B cell (primary cell): ENCODE measurements at regions not wholly inside any gene's neighbourhood (a gene's known extent, or its start where the extent isn't known, plus 50 kb on each side); places are given as distances from the start of the nearest gene placed in this dataset.
"Not testable (repeated sequence)": the region's sequence is repeated elsewhere in the genome, so short reads cannot be mapped to it uniquely, and the experiment has no call there.

Source experiments
- ATAC-seq: fragments of 200-7000 bp; cut with Tn5 transposase; one replicate; pipeline ENCODE4 v1.10.0; 2021; ENCODE audit warnings: low read depth, mild to moderate bottlenecking, moderate number of reproducible peaks, moderate library complexity
- CTCF ChIA-PET: fragments of 350-600 bp; sonication (Branson Sonifier 250); formaldehyde crosslinking; loops from one replicate; lab custom pipeline; 2021; ENCODE audit warnings: antibody characterized with exemption, inconsistent platforms; lab: Charles Lee
- POLR2A ChIA-PET: fragments of 350-600 bp; sonication (Branson Sonifier 250); formaldehyde crosslinking; loops from one replicate; lab custom pipeline; 2021; ENCODE audit warnings: antibody characterized with exemption; lab: Charles Lee
- DNase-seq: peaks from one replicate; pipeline ENCODE4 v3.0.0; 2013
- H2AFZ ChIP-seq: 2 replicates; pipeline ENCODE4 v1.6.1; 2012; ENCODE audit warnings: mild to moderate bottlenecking, low read depth, low read length; ENCODE audit not compliant: insufficient read depth, poor library complexity, severe bottlenecking
- H3K27ac ChIP-seq, 2 donors: 1 replicate in 1 of 2; 2 replicates in 1 of 2; pipeline ENCODE4 v1.5.1; 2012 to 2013; ENCODE audit warnings: low read length in 2 of 2, mild to moderate bottlenecking in 2 of 2, moderate library complexity in 1 of 2
- H3K27me3 ChIP-seq, 4 experiments: fragments of 200-600 bp in 1 of 4; sonication (generic) in 1 of 4; replicated peaks in 1 of 4; 1 replicate in 2 of 4; 2 replicates in 2 of 4; pipeline versions ENCODE4 v1.6.1 to v1.7.0; 2013 to 2016; ENCODE audit warnings: low read length in 3 of 4, mild to moderate bottlenecking in 2 of 4, mixed read lengths in 1 of 4, moderate library complexity in 1 of 4; ENCODE audit not compliant: insufficient read depth in 4 of 4, control insufficient read depth in 3 of 4; ENCODE audit errors: control extremely low read depth in 1 of 4
- H3K36me3 ChIP-seq, 2 experiments: replicated peaks in 1 of 2; 1 replicate in 1 of 2; 2 replicates in 1 of 2; pipeline versions ENCODE4 v1.6.1 to v1.7.1; 2013; ENCODE audit warnings: low read length in 1 of 2; ENCODE audit not compliant: insufficient read depth in 2 of 2, control insufficient read depth in 1 of 2; ENCODE audit errors: control extremely low read depth in 1 of 2, extremely low read depth in 1 of 2
- H3K4me1 ChIP-seq, 2 donors: fragments of 200-600 bp in 1 of 2; sonication (generic) in 1 of 2; 1 replicate in 1 of 2; 2 replicates in 1 of 2; pipeline versions ENCODE4 v1.5.1 to v1.6.1; 2013 to 2017; ENCODE audit warnings: low read length in 2 of 2; ENCODE audit not compliant: control insufficient read depth in 2 of 2, insufficient read depth in 2 of 2
- H3K4me2 ChIP-seq: replicated peaks from 2 replicates; pipeline ENCODE3; 2012; ENCODE audit warnings: mild to moderate bottlenecking, low read depth, low read length; ENCODE audit not compliant: poor library complexity, severe bottlenecking
- H3K4me3 ChIP-seq, 5 experiments: fragments of 200-600 bp in 1 of 5; sonication (generic) in 1 of 5; 1 replicate in 3 of 5; 2 replicates in 2 of 5; pipeline versions ENCODE4 v1.5.1 to v1.7.0; 2011 to 2016; ENCODE audit warnings: low read length in 4 of 5, mild to moderate bottlenecking in 4 of 5, low read depth in 2 of 5, control low read depth in 1 of 5, moderate library complexity in 1 of 5; ENCODE audit not compliant: insufficient read depth in 1 of 5; ENCODE audit errors: control extremely low read depth in 1 of 5, extremely low read depth in 1 of 5
- H3K79me2 ChIP-seq: fragments of 200-600 bp; sonication (generic); one replicate; pipeline ENCODE4 v1.6.0; 2016; ENCODE audit warnings: low read length; ENCODE audit not compliant: control insufficient read depth, insufficient read depth
- H3K9ac ChIP-seq: fragments of 200-600 bp; sonication (generic); 2 replicates; pipeline ENCODE4 v1.6.1; 2017; ENCODE audit warnings: mild to moderate bottlenecking, low read length, moderate library complexity
- H3K9me3 ChIP-seq, 3 donors: one replicate each; pipeline versions ENCODE4 v1.6.1 to v1.7.1; 2013; ENCODE audit warnings: low read length in 2 of 3; ENCODE audit not compliant: control insufficient read depth in 2 of 3, insufficient read depth in 1 of 3; ENCODE audit errors: control extremely low read depth in 1 of 3
- H4K20me1 ChIP-seq: 2 replicates; pipeline ENCODE4 v1.6.0; 2012; ENCODE audit warnings: mild to moderate bottlenecking, low read length; ENCODE audit not compliant: insufficient read depth, control insufficient read depth, poor library complexity, severe bottlenecking
- H3K27ac Mint-ChIP-seq: one replicate; pipeline ENCODE4 v1.8.0; 2021; ENCODE audit warnings: mixed read lengths
- H3K27me3 Mint-ChIP-seq: one replicate; pipeline ENCODE4 v1.8.0; 2021; ENCODE audit warnings: mixed read lengths
- H3K4me1 Mint-ChIP-seq: one replicate; pipeline ENCODE4 v1.8.0; 2021; ENCODE audit warnings: mixed read lengths
- H3K4me3 Mint-ChIP-seq: one replicate; pipeline ENCODE4 v1.8.0; 2021; ENCODE audit warnings: mixed read lengths
- H3K9me3 Mint-ChIP-seq: one replicate; pipeline ENCODE4 v1.8.0; 2022; ENCODE audit warnings: mixed read lengths; ENCODE audit not compliant: insufficient read depth
- EZH2 ChIP-seq: IDR thresholded peaks from 2 replicates; pipeline ENCODE4 v1.6.1; 2012; ENCODE audit warnings: borderline replicate concordance, low read depth, mild to moderate bottlenecking, moderate library complexity, low read length; ENCODE audit not compliant: insufficient read depth, poor library complexity, severe bottlenecking
- WGBS: methylation state at CpG from one replicate; pipeline ENCODE4 v1.1.5; 2013; ENCODE audit warnings: missing lambda C conversion rate; ENCODE audit not compliant: insufficient coverage; 5-methylcytosine and 5-hydroxymethylcytosine counted together
- intact Hi-C: fragments of 100-400 bp; cut with micrococcal nuclease; formaldehyde crosslinking; loops from one replicate; pipeline ENCODE4 v1.10.0; 2022
- TF ChIP-seq, protein P1 (sequence below): fragments of 200-600 bp; IDR thresholded peaks from one replicate; pipeline ENCODE4 v1.8.0; 2022; ENCODE audit warnings: antibody characterized with exemption, mild to moderate bottlenecking

DNA sequence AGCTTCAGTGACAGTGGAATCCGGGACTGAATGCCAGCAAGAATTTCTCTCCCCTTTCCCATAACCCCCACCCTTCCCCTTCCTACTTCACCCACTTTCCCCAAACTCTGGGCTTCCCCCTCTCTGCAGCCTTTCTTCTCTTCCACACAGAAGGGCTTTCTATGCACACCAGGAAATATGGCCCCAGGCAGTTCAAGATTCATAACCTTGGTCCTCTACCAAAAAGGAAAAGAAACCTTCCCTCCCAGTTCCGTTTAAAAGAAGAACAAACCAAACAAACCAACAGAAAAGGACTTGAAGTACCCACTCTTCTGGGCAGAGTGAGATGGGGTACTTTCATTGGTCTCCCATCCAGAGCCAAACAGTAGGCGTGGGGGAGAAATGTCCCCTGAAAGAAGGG, 68.8 kb upstream of the ABHD2 start:
- Histone ChIP-seq H3K36me3 (no peaks in the 10 kb centered on the region), H3K9me3 (peaks cover 0 to 13% (median 0%) of the 10 kb centered on the region in 3 donors), H2AFZ (no peak overlapping the region), H3K4me1 (peaks cover 5 to 6% of the 10 kb centered on the region in 2 donors), H3K79me2 (no peaks in the 10 kb centered on the region), H3K9ac (no peak overlapping the region), H4K20me1 (no peaks in the 10 kb centered on the region), H3K4me2 (no peak overlapping the region), H3K27ac (no peak overlapping the region), H3K4me3 (no peak overlapping the region), H3K27me3 (peaks cover 0 to 16% (median 9%) of the 10 kb centered on the region in 4 experiments)
- no peak for TF ChIP-seq EZH2
- TF ChIP-seq, protein P1, sequence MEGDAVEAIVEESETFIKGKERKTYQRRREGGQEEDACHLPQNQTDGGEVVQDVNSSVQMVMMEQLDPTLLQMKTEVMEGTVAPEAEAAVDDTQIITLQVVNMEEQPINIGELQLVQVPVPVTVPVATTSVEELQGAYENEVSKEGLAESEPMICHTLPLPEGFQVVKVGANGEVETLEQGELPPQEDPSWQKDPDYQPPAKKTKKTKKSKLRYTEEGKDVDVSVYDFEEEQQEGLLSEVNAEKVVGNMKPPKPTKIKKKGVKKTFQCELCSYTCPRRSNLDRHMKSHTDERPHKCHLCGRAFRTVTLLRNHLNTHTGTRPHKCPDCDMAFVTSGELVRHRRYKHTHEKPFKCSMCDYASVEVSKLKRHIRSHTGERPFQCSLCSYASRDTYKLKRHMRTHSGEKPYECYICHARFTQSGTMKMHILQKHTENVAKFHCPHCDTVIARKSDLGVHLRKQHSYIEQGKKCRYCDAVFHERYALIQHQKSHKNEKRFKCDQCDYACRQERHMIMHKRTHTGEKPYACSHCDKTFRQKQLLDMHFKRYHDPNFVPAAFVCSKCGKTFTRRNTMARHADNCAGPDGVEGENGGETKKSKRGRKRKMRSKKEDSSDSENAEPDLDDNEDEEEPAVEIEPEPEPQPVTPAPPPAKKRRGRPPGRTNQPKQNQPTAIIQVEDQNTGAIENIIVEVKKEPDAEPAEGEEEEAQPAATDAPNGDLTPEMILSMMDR = no peak
- no peak overlapping the region for H3K4me3 Mint-ChIP-seq
- intact Hi-C loops = loop anchor here (5.0 kb wide), 1 partner anchor 542 kb away; no protein-coding TSS in a partner anchor
- POLR2A ChIA-PET = no interaction called here
- ATAC-seq = no peak
- 60% methylated on average over 2 of the region's 3 CpGs for WGBS
- peaks cover 8% of the 10 kb centered on the region for H3K4me1 Mint-ChIP-seq
- CTCF ChIA-PET = interaction anchor here (2.8 kb wide), 1 partner anchor 115 kb away, joined by 22 read pairs; no protein-coding TSS in a partner anchor
- DNase-seq = no peak
- H3K27me3 Mint-ChIP-seq = peaks cover 42% of the 10 kb centered on the region
- no peak overlapping the region for H3K27ac Mint-ChIP-seq
- H3K9me3 Mint-ChIP-seq = peaks cover 5% of the 10 kb centered on the region

- TF ChIP-seq, protein P1 = no peak
- TF ChIP-seq EZH2 = no peak
- H3K27ac Mint-ChIP-seq = no peak overlapping the region
- ChIA-PET POLR2A (no interaction called here), CTCF (interaction anchor here (1.0 to 1.4 kb wide), 2 partner anchors 12 to 157 kb away, joined by 3 read pairs; no protein-coding TSS in a partner anchor)
- peaks cover 8% of the 10 kb centered on the region for H3K4me1 Mint-ChIP-seq
- WGBS = 0% methylated on average over 2 of the region's 2 CpGs
- DNase-seq (no peak), ATAC-seq (no peak)
- no peak overlapping the region for H3K4me3 Mint-ChIP-seq
- H3K79me2 ChIP-seq = no peaks in the 10 kb centered on the region
- no peak overlapping the region for H3K27ac ChIP-seq
- H3K27me3 Mint-ChIP-seq = peaks cover 33% of the 10 kb centered on the region
- peaks cover 5 to 6% of the 10 kb centered on the region in 2 donors for H3K4me1 ChIP-seq
- peaks cover 0 to 18% (median 0%) of the 10 kb centered on the region in 3 donors for H3K9me3 ChIP-seq
- H3K4me2 ChIP-seq = no peak overlapping the region
- no peaks in the 10 kb centered on the region for H3K36me3 ChIP-seq
- no peak overlapping the region for H2AFZ ChIP-seq
- intact Hi-C loops = no loop called here
- H4K20me1 ChIP-seq = no peaks in the 10 kb centered on the region
- H3K9me3 Mint-ChIP-seq = peaks cover 5% of the 10 kb centered on the region
- peaks cover 0 to 14% (median 8%) of the 10 kb centered on the region in 4 experiments for H3K27me3 ChIP-seq
- H3K9ac ChIP-seq = no peak overlapping the region
- no peak overlapping the region for H3K4me3 ChIP-seq
These were observed 67.0 kb upstream of the ABHD2 start for GRCh38 chr15:89021224-89021623.

- DNase-seq, H3K4me3 Mint-ChIP-seq, H3K4me1 Mint-ChIP-seq, H3K79me2 ChIP-seq, H4K20me1 ChIP-seq, ATAC-seq, H3K9me3 Mint-ChIP-seq, H3K4me1 ChIP-seq, H3K27ac Mint-ChIP-seq, intact Hi-C loops, H3K27ac ChIP-seq, H3K36me3 ChIP-seq, POLR2A ChIA-PET, H3K4me2 ChIP-seq, H3K9ac ChIP-seq, H2AFZ ChIP-seq, H3K4me3 ChIP-seq: not testable (repeated sequence)
- Histone ChIP-seq H3K9me3 (peaks cover 0 to 22% (median 0%) of the 10 kb centered on the region in 3 donors), H3K27me3 (peaks cover 0 to 16% (median 5%) of the 10 kb centered on the region in 4 experiments)
- CTCF ChIA-PET = interaction anchor here (1.0 to 1.4 kb wide), 3 partner anchors 11 to 157 kb away, joined by 3 to 5 read pairs (median 3); no protein-coding TSS in a partner anchor
- 90% methylated on average over 3 of the region's 8 CpGs for WGBS
- peaks cover 30% of the 10 kb centered on the region for H3K27me3 Mint-ChIP-seq
These were observed 66.4 kb upstream of the ABHD2 start for GRCh38 chr15:89021886-89022285.
